ENCODE measurements at regions not wholly inside any gene's neighbourhood (a gene's known extent, or its start where the extent isn't known, plus 50 kb on each side); places are given as distances from the start of the nearest gene placed in this dataset.
"Not testable (repeated sequence)": the region's sequence is repeated elsewhere in the genome, so short reads cannot be mapped to it uniquely, and the experiment has no call there.

DNA sequence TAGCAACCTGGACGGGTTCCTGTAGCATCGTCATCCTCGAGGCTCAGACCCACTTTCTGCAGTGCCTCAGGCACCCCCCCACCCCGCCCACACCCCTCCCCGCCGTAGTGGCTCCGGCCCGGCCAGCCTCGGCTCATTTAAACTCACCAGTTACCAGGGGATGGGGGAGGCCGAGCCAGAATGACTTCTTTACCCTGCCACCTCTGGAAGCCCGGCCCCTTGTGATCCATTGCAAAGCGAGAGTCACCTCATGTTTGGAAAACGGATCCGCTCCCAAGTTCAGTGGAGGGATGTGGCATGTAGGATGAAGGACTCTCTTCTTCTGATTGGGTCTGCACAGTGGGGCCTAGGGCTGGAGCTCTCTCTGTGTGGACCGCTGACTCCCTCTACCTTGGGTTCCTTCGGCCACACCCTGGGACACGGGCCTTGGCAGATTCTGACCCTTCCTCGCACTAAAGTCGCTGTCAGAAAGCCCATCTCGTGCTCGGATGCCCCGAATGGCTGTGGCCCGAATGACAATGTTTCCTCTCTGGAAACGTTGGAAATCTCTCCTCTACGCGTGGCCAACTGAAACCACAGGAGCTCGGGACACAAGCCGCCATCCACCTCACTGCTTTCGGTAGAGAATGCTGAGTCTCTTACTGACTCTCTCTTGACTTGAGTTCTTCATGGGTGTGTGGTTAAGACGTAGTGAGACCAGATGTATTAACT is 3902.1 kb upstream of the OR11H1 start:
- not testable (repeated sequence) for TF ChIP-seq POLR2A (IDR thresholded peaks at IDR 0.05; ENCODE audit: low read depth, low read length); TAF1 (IDR thresholded peaks at IDR 0.05; ENCODE audit: borderline replicate concordance, low read depth, low read length)
